ENCODE measurements at regions not wholly inside any gene's neighbourhood (a gene's known extent, or its start where the extent isn't known, plus 50 kb on each side); places are given as distances from the start of the nearest gene placed in this dataset.
A peak's percentile ranks its signal among the peaks of the same experiment; 100 is the strongest.

DNA sequence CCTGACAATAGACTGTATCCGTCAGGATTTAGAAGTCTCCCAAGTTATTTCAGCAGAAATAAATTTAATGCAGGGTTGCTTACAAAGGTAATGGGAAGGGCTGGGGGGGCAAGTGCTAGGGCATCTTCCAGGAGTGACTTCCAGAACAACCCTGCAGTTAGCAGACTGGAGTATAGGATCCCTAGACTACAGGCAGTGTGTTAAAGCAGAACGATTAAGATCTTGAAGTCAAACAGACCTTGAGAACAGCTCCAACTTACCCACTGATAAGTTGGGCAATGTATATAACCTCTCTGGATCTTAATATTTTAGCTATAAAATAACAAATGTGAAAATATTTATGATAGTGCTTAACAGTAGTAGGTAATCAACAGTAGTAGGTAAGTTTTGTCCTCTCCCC lies 113.6 kb upstream of the LIFR start:
- Histone ChIP-seq H2BK5ac (ENCODE audit: low read length) (no peak overlapping the region), H3K27ac (replicated peaks; ENCODE audit: low read length) (no peak overlapping the region), H3K14ac (ENCODE audit: low read length) (no peak overlapping the region)

DNA sequence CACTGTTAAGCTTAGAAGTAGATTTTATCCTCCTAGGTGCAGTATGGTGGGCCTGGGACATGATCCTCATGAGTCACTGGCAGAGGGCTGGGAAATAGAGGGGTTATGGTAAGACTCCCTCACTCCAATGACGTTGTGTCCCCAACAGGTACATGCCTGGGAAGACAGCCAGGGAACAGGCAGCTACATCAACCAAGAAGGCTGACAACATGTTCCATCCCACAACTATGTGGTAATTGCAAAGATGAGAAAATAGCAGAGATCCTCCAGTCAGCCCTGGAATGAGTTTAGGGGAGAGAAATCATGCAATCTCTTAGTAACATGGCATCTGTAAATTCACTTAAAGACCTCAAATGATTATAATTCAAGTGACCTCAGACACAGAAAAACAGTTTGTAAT lies 114.4 kb upstream of the LIFR start:
- Histone ChIP-seq H2BK15ac (ENCODE audit: low read length) (no peak overlapping the region), H3K9me3 (replicated peaks in 1 of 2; ENCODE audit: control insufficient read depth in 2 of 2, insufficient read depth in 1 of 2, low read depth in 1 of 2, low read length in 2 of 2) (no peaks in the 10 kb centered on the region), H4K8ac (ENCODE audit: low read depth, low read length) (no peak overlapping the region), H3K4me1 (ENCODE audit: control insufficient read depth in 2 of 2, insufficient read depth in 1 of 2, low read depth in 1 of 2, low read length in 2 of 2) (no peaks in the 10 kb centered on the region), H3K79me1 (ENCODE audit: low read depth, low read length) (no peaks in the 10 kb centered on the region), H3K4me3 (ENCODE audit: low read length in 2 of 2) (no peak overlapping the region), H3K4ac (ENCODE audit: low read length) (no peak overlapping the region), H3K4me2 (ENCODE audit: insufficient read depth, low read length, poor library complexity, severe bottlenecking) (no peak overlapping the region), H2BK120ac (ENCODE audit: low read depth, low read length) (no peak overlapping the region), H3K36me3 (replicated peaks in 1 of 2; ENCODE audit: control insufficient read depth in 2 of 2, insufficient read depth in 2 of 2, low read length in 2 of 2) (no peaks in the 10 kb centered on the region), H3K18ac (ENCODE audit: low read length) (no peak overlapping the region), H3K9ac (ENCODE audit: low read depth, low read length, poor library complexity) (no peak overlapping the region), H3K23ac (ENCODE audit: low read depth, low read length, poor library complexity) (no peak overlapping the region), H3K27me3 (ENCODE audit: control insufficient read depth in 3 of 3, insufficient read depth in 3 of 3, low read depth in 1 of 3, low read length in 3 of 3) (no peaks in the 10 kb centered on the region), H2BK12ac (ENCODE audit: low read length) (no peak overlapping the region), H2AK5ac (ENCODE audit: low read depth, low read length) (no peak overlapping the region), H4K91ac (ENCODE audit: low read depth, low read length, poor library complexity) (no peak overlapping the region), H2BK5ac (ENCODE audit: low read length) (no peak overlapping the region), H3K14ac (ENCODE audit: low read length) (no peak overlapping the region), H2AFZ (ENCODE audit: low read length) (no peak overlapping the region), H3K27ac (replicated peaks; ENCODE audit: low read length) (no peak overlapping the region)
- DNase-seq (ENCODE audit: low spot score), result no peak
- no CpG with 5 or more reads among the region's 1 CpG for WGBS, 2 donors (ENCODE audit: extremely low coverage in 2 of 2, insufficient read length in 2 of 2, insufficient replicate concordance in 1 of 2)

More for the DNA sequence above, 113.6 kb upstream of the LIFR start:
- no peak overlapping the region for H3K4ac ChIP-seq (ENCODE audit: low read length)
- no peak for DNase-seq (ENCODE audit: low spot score)
- no peaks in the 10 kb centered on the region for H3K4me1 ChIP-seq (ENCODE audit: control insufficient read depth in 2 of 2, insufficient read depth in 1 of 2, low read depth in 1 of 2, low read length in 2 of 2)
- no peak overlapping the region for H3K9ac ChIP-seq (ENCODE audit: low read depth, low read length, poor library complexity)
- no peak overlapping the region for H4K91ac ChIP-seq (ENCODE audit: low read depth, low read length, poor library complexity)
- no peaks in the 10 kb centered on the region for H3K79me1 ChIP-seq (ENCODE audit: low read depth, low read length)
- H3K36me3 ChIP-seq (replicated peaks in 1 of 2; ENCODE audit: control insufficient read depth in 2 of 2, insufficient read depth in 2 of 2, low read length in 2 of 2), result no peaks in the 10 kb centered on the region
- no peak overlapping the region for H2AFZ ChIP-seq (ENCODE audit: low read length)
- H2BK120ac ChIP-seq (ENCODE audit: low read depth, low read length), result no peak overlapping the region
- no peak overlapping the region for H3K4me3 ChIP-seq (ENCODE audit: low read length in 2 of 2)
- no peak overlapping the region for H4K8ac ChIP-seq (ENCODE audit: low read depth, low read length)
- H3K9me3 ChIP-seq (replicated peaks in 1 of 2; ENCODE audit: control insufficient read depth in 2 of 2, insufficient read depth in 1 of 2, low read depth in 1 of 2, low read length in 2 of 2), result no peaks in the 10 kb centered on the region
- H2BK12ac ChIP-seq (ENCODE audit: low read length), result no peak overlapping the region
- H3K27me3 ChIP-seq (ENCODE audit: control insufficient read depth in 3 of 3, insufficient read depth in 3 of 3, low read depth in 1 of 3, low read length in 3 of 3), result no peaks in the 10 kb centered on the region
- H3K23ac ChIP-seq (ENCODE audit: low read depth, low read length, poor library complexity), result no peak overlapping the region
- no peak overlapping the region for H2AK5ac ChIP-seq (ENCODE audit: low read depth, low read length)
- no peak overlapping the region for H3K18ac ChIP-seq (ENCODE audit: low read length)
- no peak overlapping the region for H2BK15ac ChIP-seq (ENCODE audit: low read length)
- WGBS, 2 donors (ENCODE audit: extremely low coverage in 2 of 2, insufficient read length in 2 of 2, insufficient replicate concordance in 1 of 2), result no CpG with 5 or more reads among the region's 2 CpGs
- no peak overlapping the region for H3K4me2 ChIP-seq (ENCODE audit: insufficient read depth, low read length, poor library complexity, severe bottlenecking)

DNA sequence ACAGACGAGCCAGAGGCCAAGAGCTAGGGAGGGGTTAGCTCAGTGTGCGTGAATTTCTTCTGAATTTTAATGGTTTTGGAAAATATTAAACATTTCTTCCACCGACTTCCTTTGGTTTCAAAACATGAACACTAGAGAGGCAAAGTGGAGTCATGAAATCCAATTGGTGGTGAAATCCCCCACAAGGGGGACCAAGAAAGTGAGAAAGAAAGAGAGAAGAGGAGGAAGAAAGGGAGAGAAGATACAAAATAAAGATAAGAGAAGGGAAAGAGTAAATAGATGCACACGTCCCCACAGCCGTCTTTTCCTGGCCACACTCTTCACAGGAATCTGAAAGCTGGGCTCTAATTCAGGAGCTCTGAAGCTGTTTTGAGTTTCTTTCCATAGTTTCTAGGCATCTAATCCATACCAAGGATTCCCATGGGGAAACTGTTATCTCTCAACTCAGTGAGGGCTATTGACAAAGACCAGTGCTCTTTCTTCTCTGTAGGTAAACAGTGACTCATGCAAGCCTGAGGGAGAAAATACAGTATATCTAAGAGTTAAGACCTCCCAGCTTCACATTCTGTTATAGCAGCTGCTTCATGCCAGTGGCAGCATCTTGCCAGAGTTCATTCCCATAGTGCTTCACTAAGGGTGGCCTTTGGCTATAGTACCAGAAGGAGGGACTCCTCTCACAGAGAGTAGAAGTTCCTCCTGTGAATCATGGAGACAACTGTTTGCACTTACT lies 115.8 kb upstream of the LIFR start:
- Histone ChIP-seq H3K9me3 (replicated peaks in 1 of 2; ENCODE audit: control insufficient read depth in 2 of 2, insufficient read depth in 1 of 2, low read depth in 1 of 2, low read length in 2 of 2) (no peaks in the 10 kb centered on the region), H3K23ac (ENCODE audit: low read depth, low read length, poor library complexity) (no peak overlapping the region), H3K4ac (ENCODE audit: low read length) (no peak overlapping the region), H3K36me3 (replicated peaks in 1 of 2; ENCODE audit: control insufficient read depth in 2 of 2, insufficient read depth in 2 of 2, low read length in 2 of 2) (no peaks in the 10 kb centered on the region), H4K91ac (ENCODE audit: low read depth, low read length, poor library complexity) (no peak overlapping the region), H3K4me2 (ENCODE audit: insufficient read depth, low read length, poor library complexity, severe bottlenecking) (no peak overlapping the region), H3K27me3 (ENCODE audit: control insufficient read depth in 3 of 3, insufficient read depth in 3 of 3, low read depth in 1 of 3, low read length in 3 of 3) (no peaks in the 10 kb centered on the region), H3K27ac (replicated peaks; ENCODE audit: low read length) (no peak overlapping the region), H2AFZ (ENCODE audit: low read length) (peak overlapping the region; percentile 3), H2BK15ac (ENCODE audit: low read length) (no peak overlapping the region), H3K9ac (ENCODE audit: low read depth, low read length, poor library complexity) (no peak overlapping the region), H3K79me1 (ENCODE audit: low read depth, low read length) (no peaks in the 10 kb centered on the region), H3K18ac (ENCODE audit: low read length) (no peak overlapping the region), H4K8ac (ENCODE audit: low read depth, low read length) (no peak overlapping the region), H2BK5ac (ENCODE audit: low read length) (no peak overlapping the region), H2AK5ac (ENCODE audit: low read depth, low read length) (no peak overlapping the region), H2BK12ac (ENCODE audit: low read length) (no peak overlapping the region), H3K14ac (ENCODE audit: low read length) (no peak overlapping the region), H3K4me3 (ENCODE audit: low read length in 2 of 2) (no peak overlapping the region), H2BK120ac (ENCODE audit: low read depth, low read length) (no peak overlapping the region), H3K4me1 (ENCODE audit: control insufficient read depth in 2 of 2, insufficient read depth in 1 of 2, low read depth in 1 of 2, low read length in 2 of 2) (no peaks in the 10 kb centered on the region)
- WGBS, 2 donors (ENCODE audit: extremely low coverage in 2 of 2, insufficient read length in 2 of 2, insufficient replicate concordance in 1 of 2), result no CpG with 5 or more reads among the region's 5 CpGs
- no peak for DNase-seq (ENCODE audit: low spot score)

DNA sequence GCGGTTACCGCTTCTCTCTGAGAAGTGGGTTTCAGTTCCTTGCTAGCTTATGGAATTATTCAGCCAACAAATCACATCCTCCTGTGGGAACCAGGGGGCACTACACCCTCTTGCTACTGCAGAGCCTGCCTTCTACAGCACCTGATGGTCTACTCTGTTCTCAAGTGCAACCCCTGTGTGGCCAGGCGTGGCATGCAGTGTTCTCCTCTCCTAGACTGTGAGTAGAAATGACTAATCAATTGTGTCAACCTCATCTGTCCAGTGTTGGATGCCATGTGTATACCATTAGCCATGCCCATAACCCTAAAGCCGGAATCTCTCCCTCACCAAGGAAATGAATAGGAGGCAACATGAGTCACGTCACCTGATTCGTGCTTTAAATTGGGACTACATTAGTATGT lies 117.2 kb upstream of the LIFR start:
- no peak overlapping the region for H2BK15ac ChIP-seq (ENCODE audit: low read length)
- no peak overlapping the region for H4K8ac ChIP-seq (ENCODE audit: low read depth, low read length)
- H3K27me3 ChIP-seq (ENCODE audit: control insufficient read depth in 3 of 3, insufficient read depth in 3 of 3, low read depth in 1 of 3, low read length in 3 of 3), result no peaks in the 10 kb centered on the region
- no peak overlapping the region for H2AK5ac ChIP-seq (ENCODE audit: low read depth, low read length)
- no peak overlapping the region for H3K27ac ChIP-seq (replicated peaks; ENCODE audit: low read length)
- no peak overlapping the region for H3K14ac ChIP-seq (ENCODE audit: low read length)
- no peak overlapping the region for H3K18ac ChIP-seq (ENCODE audit: low read length)
- no peaks in the 10 kb centered on the region for H3K9me3 ChIP-seq (replicated peaks in 1 of 2; ENCODE audit: control insufficient read depth in 2 of 2, insufficient read depth in 1 of 2, low read depth in 1 of 2, low read length in 2 of 2)
- no peak overlapping the region for H2BK5ac ChIP-seq (ENCODE audit: low read length)
- no peak overlapping the region for H3K4me2 ChIP-seq (ENCODE audit: insufficient read depth, low read length, poor library complexity, severe bottlenecking)
- H4K91ac ChIP-seq (ENCODE audit: low read depth, low read length, poor library complexity), result no peak overlapping the region
- DNase-seq (ENCODE audit: low spot score), result no peak
- H3K9ac ChIP-seq (ENCODE audit: low read depth, low read length, poor library complexity), result peak overlapping the region; percentile 73
- no peak overlapping the region for H2AFZ ChIP-seq (ENCODE audit: low read length)
- no CpG with 5 or more reads among the region's 6 CpGs for WGBS, 2 donors (ENCODE audit: extremely low coverage in 2 of 2, insufficient read length in 2 of 2, insufficient replicate concordance in 1 of 2)
- H3K4me1 ChIP-seq (ENCODE audit: control insufficient read depth in 2 of 2, insufficient read depth in 1 of 2, low read depth in 1 of 2, low read length in 2 of 2), result no peaks in the 10 kb centered on the region
- no peak overlapping the region for H3K4me3 ChIP-seq (ENCODE audit: low read length in 2 of 2)
- no peak overlapping the region for H3K23ac ChIP-seq (ENCODE audit: low read depth, low read length, poor library complexity)
- no peak overlapping the region for H2BK120ac ChIP-seq (ENCODE audit: low read depth, low read length)
- H3K79me1 ChIP-seq (ENCODE audit: low read depth, low read length), result no peaks in the 10 kb centered on the region
- H3K4ac ChIP-seq (ENCODE audit: low read length), result no peak overlapping the region
- H3K36me3 ChIP-seq (replicated peaks in 1 of 2; ENCODE audit: control insufficient read depth in 2 of 2, insufficient read depth in 2 of 2, low read length in 2 of 2), result no peaks in the 10 kb centered on the region
- H2BK12ac ChIP-seq (ENCODE audit: low read length), result no peak overlapping the region

Data from neuronal stem cell (in vitro differentiated cells).